Cardiac fibroblast (primary cell): ENCODE measurements at regions not wholly inside any gene's neighbourhood (a gene's known extent, or its start where the extent isn't known, plus 50 kb on each side); places are given as distances from the start of the nearest gene placed in this dataset.

ENCODE experiments used
- DNase-seq, 2 donors: peaks; one replicate each; pipeline versions ENCODE4 v3.0.0 to v3.0.0-alpha.2; 2010; ENCODE audit warnings: low read depth in 2 of 2
- H3K4me3 ChIP-seq, 2 donors: replicated peaks in 1 of 2; 1 replicate in 1 of 2; 2 replicates in 1 of 2; pipeline ENCODE4 v1.5.1; 2011; ENCODE audit warnings: low read depth in 2 of 2, low read length in 2 of 2, mild to moderate bottlenecking in 2 of 2, moderate library complexity in 1 of 2
- CTCF ChIP-seq: IDR thresholded peaks from one replicate; pipeline ENCODE4 v1.5.1; 2011; ENCODE audit warnings: low read depth, mild to moderate bottlenecking, low read length, inconsistent platforms

- no peak for TF ChIP-seq CTCF
- H3K4me3 ChIP-seq = no peak overlapping the region
- no peak for DNase-seq
Observed at GRCh38 chrY:8656101-8656500, 681.2 kb upstream of the TSPY4 start.

- DNase-seq = peak in 1 of 2 donors; percentile 0
- TF ChIP-seq CTCF = no peak
Observed at GRCh38 chrY:8656515-8656914, 680.7 kb upstream of the TSPY4 start.

GRCh38 chrY:8659721-8660120, 677.5 kb upstream of the TSPY4 start:
- TF ChIP-seq CTCF = no peak
- H3K4me3 ChIP-seq = no peak overlapping the region
- no peak for DNase-seq

More at GRCh38 chrY:8656515-8656914, 680.7 kb upstream of the TSPY4 start:
- no peak overlapping the region for H3K4me3 ChIP-seq

- no peak for TF ChIP-seq CTCF
- H3K4me3 ChIP-seq = no peak overlapping the region
- no peak for DNase-seq
Observed at GRCh38 chrY:8673896-8674295, 663.4 kb upstream of the TSPY4 start.

GRCh38 chrY:8677336-8677935, 659.8 kb upstream of the TSPY4 start:
- DNase-seq = no peak
- no peak overlapping the region for H3K4me3 ChIP-seq
- no peak for TF ChIP-seq CTCF

- no peak overlapping the region for H3K4me3 ChIP-seq
- no peak for TF ChIP-seq CTCF
- DNase-seq = no peak
Observed at GRCh38 chrY:8687154-8687553, 650.1 kb upstream of the TSPY4 start.
